NCI-H2227 (cell line): ENCODE measurements at regions not wholly inside any gene's neighbourhood (a gene's known extent, or its start where the extent isn't known, plus 50 kb on each side); places are given as distances from the start of the nearest gene placed in this dataset.
"Not testable (repeated sequence)": the region's sequence is repeated elsewhere in the genome, so short reads cannot be mapped to it uniquely, and the experiment has no call there.

ENCODE experiments used
- DNase-seq: peaks from one replicate; lab custom pipeline; 2025; ENCODE audit not compliant: unreplicated experiment; lab: John Stamatoyannopoulos, UW

GRCh38 chr16:59920054-59920453 lies 1185.9 kb upstream of the GOT2 start:
- no peak for DNase-seq

GRCh38 chr16:59913666-59914065 lies 1179.5 kb upstream of the GOT2 start:
- DNase-seq = no peak

GRCh38 chr16:59909262-59909661 lies 1175.1 kb upstream of the GOT2 start:
- no peak for DNase-seq

- DNase-seq = no peak
Measured at GRCh38 chr16:59907611-59908010, 1173.5 kb upstream of the GOT2 start.

- no peak for DNase-seq
Measured at GRCh38 chr16:59905606-59906005, 1171.5 kb upstream of the GOT2 start.

- no peak for DNase-seq
Measured at GRCh38 chr16:59905131-59905530, 1171.0 kb upstream of the GOT2 start.

GRCh38 chr16:59899940-59900339 lies 1165.8 kb upstream of the GOT2 start:
- no peak for DNase-seq

- no peak for DNase-seq
Measured at GRCh38 chr16:59892376-59892775, 1158.3 kb upstream of the GOT2 start.

- DNase-seq = no peak
Measured at GRCh38 chr16:59887856-59888255, 1153.7 kb upstream of the GOT2 start.

- no peak for DNase-seq
Measured at GRCh38 chr16:59886021-59886420, 1151.9 kb upstream of the GOT2 start.

- DNase-seq = no peak
Measured at GRCh38 chr16:59881376-59881775, 1147.3 kb upstream of the GOT2 start.

- DNase-seq = no peak
Measured at GRCh38 chr16:59880611-59881010, 1146.5 kb upstream of the GOT2 start.

- no peak for DNase-seq
Measured at GRCh38 chr16:59878999-59879398, 1144.9 kb upstream of the GOT2 start.

- no peak for DNase-seq
Measured at GRCh38 chr16:59878479-59878878, 1144.4 kb upstream of the GOT2 start.

GRCh38 chr16:59864981-59865666 lies 1131.0 kb upstream of the GOT2 start:
- no peak for DNase-seq

GRCh38 chr16:59859676-59860402 lies 1125.7 kb upstream of the GOT2 start:
- DNase-seq = no peak

GRCh38 chr16:59854846-59855439 lies 1120.8 kb upstream of the GOT2 start:
- no peak for DNase-seq

GRCh38 chr16:59849716-59850115 lies 1115.6 kb upstream of the GOT2 start:
- DNase-seq = no peak

- DNase-seq = no peak
Measured at GRCh38 chr16:59848296-59848695, 1114.2 kb upstream of the GOT2 start.

GRCh38 chr16:59840169-59840568 lies 1106.1 kb upstream of the GOT2 start:
- DNase-seq = no peak

GRCh38 chr16:59826767-59827166 lies 1092.7 kb upstream of the GOT2 start:
- DNase-seq = no peak

- not testable (repeated sequence) for DNase-seq
Measured at GRCh38 chr16:59809488-59809887, 1075.4 kb upstream of the GOT2 start.
